GM13976 (cell line): ENCODE measurements at regions not wholly inside any gene's neighbourhood (a gene's known extent, or its start where the extent isn't known, plus 50 kb on each side); places are given as distances from the start of the nearest gene placed in this dataset.

ENCODE experiments used
- DNase-seq: peaks from one replicate; pipeline ENCODE4 v3.0.0; 2012; ENCODE audit warnings: low spot score
- CTCF ChIP-seq: IDR thresholded peaks from 2 replicates; pipeline ENCODE4 v1.5.1; 2012; ENCODE audit warnings: borderline replicate concordance, mild to moderate bottlenecking; ENCODE audit not compliant: insufficient read depth; ENCODE audit errors: extremely low read depth, missing control alignments, control extremely low read depth
- in situ Hi-C: fragments of 300-500 bp; cut with MboI; formaldehyde crosslinking; loops from one replicate; pipeline ENCODE4 v1.12.0; 2022; ENCODE audit warnings: low sequenced_read_pairs, mixed read lengths, inconsistent platforms; ENCODE audit not compliant: unreplicated experiment

- no peak for TF ChIP-seq CTCF
- in situ Hi-C loops, result no loop called here
- no peak for DNase-seq
These were observed 431.2 kb upstream of the SALL3 start for GRCh38 chr18:78548261-78549058.

GRCh38 chr18:78549971-78550370, 429.6 kb upstream of the SALL3 start:
- no peak for TF ChIP-seq CTCF
- DNase-seq, result no peak
- in situ Hi-C loops, result no loop called here

- no peak for DNase-seq
- in situ Hi-C loops, result no loop called here
- TF ChIP-seq CTCF, result no peak
These were observed 424.5 kb upstream of the SALL3 start for GRCh38 chr18:78554944-78555608.

GRCh38 chr18:78557371-78557770, 422.2 kb upstream of the SALL3 start:
- in situ Hi-C loops, result no loop called here
- no peak for DNase-seq
- TF ChIP-seq CTCF, result no peak

GRCh38 chr18:78558101-78558810, 421.4 kb upstream of the SALL3 start:
- TF ChIP-seq CTCF, result no peak
- DNase-seq, result no peak
- in situ Hi-C loops, result no loop called here

GRCh38 chr18:78558948-78559347, 420.7 kb upstream of the SALL3 start:
- TF ChIP-seq CTCF, result no peak
- in situ Hi-C loops, result no loop called here
- no peak for DNase-seq
